ENCODE measurements at regions not wholly inside any gene's neighbourhood (a gene's known extent, or its start where the extent isn't known, plus 50 kb on each side); places are given as distances from the start of the nearest gene placed in this dataset.

DNA sequence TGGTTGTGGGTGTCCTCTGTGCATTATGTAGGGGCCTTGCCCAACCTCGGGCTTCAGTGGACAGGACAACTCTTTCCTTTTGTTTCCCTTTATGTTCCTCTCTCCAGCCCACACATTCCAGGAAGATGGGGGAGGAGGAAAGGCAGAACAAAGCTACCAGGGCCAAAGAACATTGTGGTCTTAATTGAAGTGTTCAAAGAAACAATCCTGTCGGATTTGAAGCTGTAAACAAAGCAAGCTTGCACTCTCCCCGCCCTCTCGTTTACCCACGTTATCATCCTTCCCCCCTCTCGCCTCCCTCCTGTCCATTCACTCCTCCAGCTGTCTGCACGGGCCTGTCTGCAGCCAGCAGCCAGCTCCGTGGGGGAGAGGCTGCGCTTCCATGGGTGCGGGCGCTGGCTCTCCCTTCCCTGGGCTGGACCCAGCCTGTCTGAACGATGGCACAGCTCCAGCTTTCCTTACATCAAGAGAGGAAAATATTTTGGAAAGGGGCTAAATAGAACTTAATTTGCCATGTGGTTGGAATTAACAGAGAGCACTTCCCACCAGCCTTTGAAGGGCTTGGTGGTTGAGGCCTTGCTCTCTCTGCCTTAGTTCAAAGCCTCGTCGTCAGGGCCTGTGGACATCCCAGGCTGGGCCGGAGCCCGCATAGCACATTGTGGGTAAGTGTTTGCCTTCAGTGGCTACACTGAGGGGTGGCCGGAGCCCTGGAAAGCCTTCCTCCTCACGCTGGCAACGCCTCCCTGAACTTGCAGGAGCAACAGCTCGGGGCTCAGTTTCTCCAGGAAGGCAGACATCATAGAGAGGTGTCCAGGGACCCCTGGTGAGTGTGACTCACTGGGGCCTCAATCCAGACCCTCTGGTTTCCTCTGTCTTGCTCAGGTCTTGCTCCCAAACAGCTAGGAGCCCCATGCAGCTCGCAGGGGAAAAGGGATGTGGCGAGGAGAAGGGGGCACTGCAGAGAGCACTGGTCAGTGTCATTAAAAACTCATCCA, 60.6 kb upstream of the HS6ST1 start (continued):
- TF ChIP-seq FOXA3 (CRISPR knock-in tag; IDR thresholded peaks at IDR 0.05) (peak; percentile 71), NCOA2 (CRISPR knock-in tag; IDR thresholded peaks at IDR 0.05) (peak; percentile 77), POGZ (CRISPR knock-in tag; IDR thresholded peaks at IDR 0.05) (no peak), ZNF614 (CRISPR knock-in tag; IDR thresholded peaks at IDR 0.05; ENCODE audit: borderline replicate concordance) (peak; percentile 85; the same call in 1 of the 2 replicates), ZNF333 (CRISPR knock-in tag; IDR thresholded peaks at IDR 0.05; ENCODE audit: borderline replicate concordance) (no peak), ZNF615 (CRISPR knock-in tag; IDR thresholded peaks at IDR 0.05; ENCODE audit: borderline replicate concordance) (no peak), ZNF567 (CRISPR knock-in tag; IDR thresholded peaks at IDR 0.05; ENCODE audit: borderline replicate concordance) (no peak), FOXC1 (CRISPR knock-in tag; IDR thresholded peaks at IDR 0.05; ENCODE audit: borderline replicate concordance) (no peak), AHR (CRISPR knock-in tag; IDR thresholded peaks at IDR 0.05) (no peak), ARNTL (CRISPR knock-in tag; IDR thresholded peaks at IDR 0.05) (peak; percentile 55; the same call in 1 of the 2 replicates), JUN (CRISPR knock-in tag; IDR thresholded peaks at IDR 0.05) (0 out of 2 replicates have a peak, but pooled peaks have one; percentile 34)
- TF ChIP-seq, protein P1, sequence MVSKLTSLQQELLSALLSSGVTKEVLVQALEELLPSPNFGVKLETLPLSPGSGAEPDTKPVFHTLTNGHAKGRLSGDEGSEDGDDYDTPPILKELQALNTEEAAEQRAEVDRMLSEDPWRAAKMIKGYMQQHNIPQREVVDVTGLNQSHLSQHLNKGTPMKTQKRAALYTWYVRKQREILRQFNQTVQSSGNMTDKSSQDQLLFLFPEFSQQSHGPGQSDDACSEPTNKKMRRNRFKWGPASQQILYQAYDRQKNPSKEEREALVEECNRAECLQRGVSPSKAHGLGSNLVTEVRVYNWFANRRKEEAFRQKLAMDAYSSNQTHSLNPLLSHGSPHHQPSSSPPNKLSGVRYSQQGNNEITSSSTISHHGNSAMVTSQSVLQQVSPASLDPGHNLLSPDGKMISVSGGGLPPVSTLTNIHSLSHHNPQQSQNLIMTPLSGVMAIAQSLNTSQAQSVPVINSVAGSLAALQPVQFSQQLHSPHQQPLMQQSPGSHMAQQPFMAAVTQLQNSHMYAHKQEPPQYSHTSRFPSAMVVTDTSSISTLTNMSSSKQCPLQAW (CRISPR knock-in tag; IDR thresholded peaks at IDR 0.05), result peak; percentile 82
- TF ChIP-seq, protein P2, sequence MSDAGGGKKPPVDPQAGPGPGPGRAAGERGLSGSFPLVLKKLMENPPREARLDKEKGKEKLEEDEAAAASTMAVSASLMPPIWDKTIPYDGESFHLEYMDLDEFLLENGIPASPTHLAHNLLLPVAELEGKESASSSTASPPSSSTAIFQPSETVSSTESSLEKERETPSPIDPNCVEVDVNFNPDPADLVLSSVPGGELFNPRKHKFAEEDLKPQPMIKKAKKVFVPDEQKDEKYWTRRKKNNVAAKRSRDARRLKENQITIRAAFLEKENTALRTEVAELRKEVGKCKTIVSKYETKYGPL (CRISPR knock-in tag; IDR thresholded peaks at IDR 0.05), result no peak
- TF ChIP-seq, protein P3, sequence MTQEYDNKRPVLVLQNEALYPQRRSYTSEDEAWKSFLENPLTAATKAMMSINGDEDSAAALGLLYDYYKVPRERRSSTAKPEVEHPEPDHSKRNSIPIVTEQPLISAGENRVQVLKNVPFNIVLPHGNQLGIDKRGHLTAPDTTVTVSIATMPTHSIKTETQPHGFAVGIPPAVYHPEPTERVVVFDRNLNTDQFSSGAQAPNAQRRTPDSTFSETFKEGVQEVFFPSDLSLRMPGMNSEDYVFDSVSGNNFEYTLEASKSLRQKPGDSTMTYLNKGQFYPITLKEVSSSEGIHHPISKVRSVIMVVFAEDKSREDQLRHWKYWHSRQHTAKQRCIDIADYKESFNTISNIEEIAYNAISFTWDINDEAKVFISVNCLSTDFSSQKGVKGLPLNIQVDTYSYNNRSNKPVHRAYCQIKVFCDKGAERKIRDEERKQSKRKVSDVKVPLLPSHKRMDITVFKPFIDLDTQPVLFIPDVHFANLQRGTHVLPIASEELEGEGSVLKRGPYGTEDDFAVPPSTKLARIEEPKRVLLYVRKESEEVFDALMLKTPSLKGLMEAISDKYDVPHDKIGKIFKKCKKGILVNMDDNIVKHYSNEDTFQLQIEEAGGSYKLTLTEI (CRISPR knock-in tag; conservative IDR thresholded peaks at IDR 0.05), result no peak
- TF ChIP-seq, protein P4, sequence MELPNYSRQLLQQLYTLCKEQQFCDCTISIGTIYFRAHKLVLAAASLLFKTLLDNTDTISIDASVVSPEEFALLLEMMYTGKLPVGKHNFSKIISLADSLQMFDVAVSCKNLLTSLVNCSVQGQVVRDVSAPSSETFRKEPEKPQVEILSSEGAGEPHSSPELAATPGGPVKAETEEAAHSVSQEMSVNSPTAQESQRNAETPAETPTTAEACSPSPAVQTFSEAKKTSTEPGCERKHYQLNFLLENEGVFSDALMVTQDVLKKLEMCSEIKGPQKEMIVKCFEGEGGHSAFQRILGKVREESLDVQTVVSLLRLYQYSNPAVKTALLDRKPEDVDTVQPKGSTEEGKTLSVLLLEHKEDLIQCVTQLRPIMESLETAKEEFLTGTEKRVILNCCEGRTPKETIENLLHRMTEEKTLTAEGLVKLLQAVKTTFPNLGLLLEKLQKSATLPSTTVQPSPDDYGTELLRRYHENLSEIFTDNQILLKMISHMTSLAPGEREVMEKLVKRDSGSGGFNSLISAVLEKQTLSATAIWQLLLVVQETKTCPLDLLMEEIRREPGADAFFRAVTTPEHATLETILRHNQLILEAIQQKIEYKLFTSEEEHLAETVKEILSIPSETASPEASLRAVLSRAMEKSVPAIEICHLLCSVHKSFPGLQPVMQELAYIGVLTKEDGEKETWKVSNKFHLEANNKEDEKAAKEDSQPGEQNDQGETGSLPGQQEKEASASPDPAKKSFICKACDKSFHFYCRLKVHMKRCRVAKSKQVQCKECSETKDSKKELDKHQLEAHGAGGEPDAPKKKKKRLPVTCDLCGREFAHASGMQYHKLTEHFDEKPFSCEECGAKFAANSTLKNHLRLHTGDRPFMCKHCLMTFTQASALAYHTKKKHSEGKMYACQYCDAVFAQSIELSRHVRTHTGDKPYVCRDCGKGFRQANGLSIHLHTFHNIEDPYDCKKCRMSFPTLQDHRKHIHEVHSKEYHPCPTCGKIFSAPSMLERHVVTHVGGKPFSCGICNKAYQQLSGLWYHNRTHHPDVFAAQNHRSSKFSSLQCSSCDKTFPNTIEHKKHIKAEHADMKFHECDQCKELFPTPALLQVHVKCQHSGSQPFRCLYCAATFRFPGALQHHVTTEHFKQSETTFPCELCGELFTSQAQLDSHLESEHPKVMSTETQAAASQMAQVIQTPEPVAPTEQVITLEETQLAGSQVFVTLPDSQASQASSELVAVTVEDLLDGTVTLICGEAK (IDR thresholded peaks at IDR 0.05), result no peak
- TF ChIP-seq, protein P4 (CRISPR knock-in tag; IDR thresholded peaks at IDR 0.05), result no peak
